HFF-Myc (cell line): ENCODE measurements at regions not wholly inside any gene's neighbourhood (a gene's known extent, or its start where the extent isn't known, plus 50 kb on each side); places are given as distances from the start of the nearest gene placed in this dataset.

Source experiments
- DNase-seq: peaks from one replicate; pipeline ENCODE4 v3.0.0-alpha.2; 2011; ENCODE audit warnings: low read depth; ENCODE audit errors: extremely low read depth
- H3K4me3 ChIP-seq: replicated peaks from 2 replicates; pipeline ENCODE4 v1.5.1; 2011; ENCODE audit warnings: low read depth, mild to moderate bottlenecking, control low read depth, low read length
- CTCF ChIP-seq: IDR thresholded peaks from 2 replicates; pipeline ENCODE4 v1.5.1; 2012; ENCODE audit warnings: mild to moderate bottlenecking, low read depth, low read length, control low read depth; ENCODE audit errors: missing control alignments

GRCh38 chrX:15191830-15192229 is 78.1 kb downstream of the ASB9 start:
- no peak for DNase-seq
- H3K4me3 ChIP-seq: no peak overlapping the region
- TF ChIP-seq CTCF: no peak

GRCh38 chrX:15188039-15188438 is 81.8 kb downstream of the ASB9 start:
- no peak overlapping the region for H3K4me3 ChIP-seq
- no peak for TF ChIP-seq CTCF
- no peak for DNase-seq

- no peak for DNase-seq
- no peak overlapping the region for H3K4me3 ChIP-seq
- no peak for TF ChIP-seq CTCF
Observed at GRCh38 chrX:15177316-15177715, 92.6 kb downstream of the ASB9 start.

- TF ChIP-seq CTCF: no peak
- no peak for DNase-seq
- no peak overlapping the region for H3K4me3 ChIP-seq
Observed at GRCh38 chrX:15173411-15173810, 96.5 kb downstream of the ASB9 start.

- no peak for TF ChIP-seq CTCF
- DNase-seq: no peak
- H3K4me3 ChIP-seq: no peak overlapping the region
Observed at GRCh38 chrX:15170927-15171326, 99.0 kb downstream of the ASB9 start.

- TF ChIP-seq CTCF: no peak
- DNase-seq: no peak
- H3K4me3 ChIP-seq: no peak overlapping the region
Observed at GRCh38 chrX:15167826-15168225, 102.1 kb downstream of the ASB9 start.

GRCh38 chrX:15165832-15166231 is 104.1 kb downstream of the ASB9 start:
- H3K4me3 ChIP-seq: no peak overlapping the region
- no peak for TF ChIP-seq CTCF
- no peak for DNase-seq
